ENCODE measurements at regions not wholly inside any gene's neighbourhood (a gene's known extent, or its start where the extent isn't known, plus 50 kb on each side); places are given as distances from the start of the nearest gene placed in this dataset.

DNA sequence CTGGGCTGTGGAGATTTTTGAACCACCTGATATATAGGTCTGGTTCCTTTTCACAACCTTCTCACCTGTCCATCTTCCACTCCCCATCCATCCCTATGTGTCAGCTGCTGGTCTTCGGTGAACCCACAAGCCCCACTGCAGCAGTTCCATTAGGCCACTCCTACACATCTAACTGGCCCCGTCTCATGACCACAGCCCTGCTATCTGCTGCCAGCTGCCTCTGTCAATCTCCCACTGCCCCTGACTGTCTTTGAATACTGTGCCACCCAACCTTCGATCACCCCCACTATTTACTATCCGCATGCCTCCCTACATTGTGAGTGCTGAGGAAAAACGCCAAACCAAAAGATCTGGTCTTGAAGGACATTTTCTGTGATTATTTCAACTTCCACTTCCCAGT lies 795.4 kb downstream of the IGSF11 start:
- TF ChIP-seq, protein P1, sequence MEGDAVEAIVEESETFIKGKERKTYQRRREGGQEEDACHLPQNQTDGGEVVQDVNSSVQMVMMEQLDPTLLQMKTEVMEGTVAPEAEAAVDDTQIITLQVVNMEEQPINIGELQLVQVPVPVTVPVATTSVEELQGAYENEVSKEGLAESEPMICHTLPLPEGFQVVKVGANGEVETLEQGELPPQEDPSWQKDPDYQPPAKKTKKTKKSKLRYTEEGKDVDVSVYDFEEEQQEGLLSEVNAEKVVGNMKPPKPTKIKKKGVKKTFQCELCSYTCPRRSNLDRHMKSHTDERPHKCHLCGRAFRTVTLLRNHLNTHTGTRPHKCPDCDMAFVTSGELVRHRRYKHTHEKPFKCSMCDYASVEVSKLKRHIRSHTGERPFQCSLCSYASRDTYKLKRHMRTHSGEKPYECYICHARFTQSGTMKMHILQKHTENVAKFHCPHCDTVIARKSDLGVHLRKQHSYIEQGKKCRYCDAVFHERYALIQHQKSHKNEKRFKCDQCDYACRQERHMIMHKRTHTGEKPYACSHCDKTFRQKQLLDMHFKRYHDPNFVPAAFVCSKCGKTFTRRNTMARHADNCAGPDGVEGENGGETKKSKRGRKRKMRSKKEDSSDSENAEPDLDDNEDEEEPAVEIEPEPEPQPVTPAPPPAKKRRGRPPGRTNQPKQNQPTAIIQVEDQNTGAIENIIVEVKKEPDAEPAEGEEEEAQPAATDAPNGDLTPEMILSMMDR (IDR thresholded peaks at IDR 0.05): no peak
- TF ChIP-seq POLR2A (IDR thresholded peaks at IDR 0.05): no peak
- no peak for TF ChIP-seq POLR2AphosphoS5 (IDR thresholded peaks at IDR 0.05)

Data from prostate gland (tissue), 2 donors.